T follicular helper cell (primary cell): ENCODE measurements at regions not wholly inside any gene's neighbourhood (a gene's known extent, or its start where the extent isn't known, plus 50 kb on each side); places are given as distances from the start of the nearest gene placed in this dataset.
"Not testable (repeated sequence)": the region's sequence is repeated elsewhere in the genome, so short reads cannot be mapped to it uniquely, and the experiment has no call there.

Experiments
- DNase-seq: peaks from one replicate; pipeline ENCODE4 v3.0.0-alpha.2; 2020; ENCODE audit warnings: low read depth

DNA sequence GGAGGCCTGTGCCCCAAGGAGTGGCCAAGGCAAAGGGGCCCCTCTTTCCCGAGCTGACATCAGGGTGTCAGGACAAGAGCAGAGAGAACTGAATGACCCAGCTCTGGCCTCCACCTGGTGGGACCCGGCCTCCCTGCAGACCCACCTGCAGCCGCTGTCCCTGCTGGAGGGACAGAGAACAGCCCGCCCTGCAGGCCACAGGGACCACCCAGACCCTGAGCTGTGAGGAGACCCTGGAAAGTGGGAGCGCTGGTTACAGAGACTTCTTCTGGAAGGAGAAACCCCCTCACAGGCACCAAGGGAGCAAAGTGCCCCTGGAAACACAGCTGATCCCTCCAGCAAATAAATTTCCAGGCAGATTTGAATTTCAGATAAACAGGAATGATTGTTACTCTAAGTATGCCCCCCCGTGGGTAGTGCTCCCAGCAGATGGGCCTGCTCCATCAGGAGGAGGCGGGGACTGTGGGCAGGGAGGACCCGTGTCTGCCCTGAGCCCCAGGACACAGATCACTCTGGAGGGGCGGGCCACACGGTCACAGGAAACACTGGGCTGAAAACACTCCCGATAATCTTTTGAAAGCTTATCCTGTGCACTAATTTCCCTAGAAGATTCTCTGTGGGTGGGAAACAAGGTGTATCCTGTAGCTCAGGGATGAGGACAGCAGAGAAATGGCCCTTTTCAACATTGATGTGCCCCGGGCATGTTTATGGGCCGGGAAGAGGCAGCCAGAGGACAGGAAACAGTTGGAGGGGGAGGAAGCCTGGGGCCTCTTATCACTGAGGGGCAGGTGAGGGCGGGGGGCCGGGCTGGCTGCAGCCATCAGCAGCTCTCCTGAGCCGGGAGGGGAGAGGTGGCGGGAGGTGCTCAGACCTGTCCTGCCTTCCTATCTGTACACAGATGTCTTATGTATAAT is 276.0 kb downstream of the ADGRD1 start:
- DNase-seq: no peak

DNA sequence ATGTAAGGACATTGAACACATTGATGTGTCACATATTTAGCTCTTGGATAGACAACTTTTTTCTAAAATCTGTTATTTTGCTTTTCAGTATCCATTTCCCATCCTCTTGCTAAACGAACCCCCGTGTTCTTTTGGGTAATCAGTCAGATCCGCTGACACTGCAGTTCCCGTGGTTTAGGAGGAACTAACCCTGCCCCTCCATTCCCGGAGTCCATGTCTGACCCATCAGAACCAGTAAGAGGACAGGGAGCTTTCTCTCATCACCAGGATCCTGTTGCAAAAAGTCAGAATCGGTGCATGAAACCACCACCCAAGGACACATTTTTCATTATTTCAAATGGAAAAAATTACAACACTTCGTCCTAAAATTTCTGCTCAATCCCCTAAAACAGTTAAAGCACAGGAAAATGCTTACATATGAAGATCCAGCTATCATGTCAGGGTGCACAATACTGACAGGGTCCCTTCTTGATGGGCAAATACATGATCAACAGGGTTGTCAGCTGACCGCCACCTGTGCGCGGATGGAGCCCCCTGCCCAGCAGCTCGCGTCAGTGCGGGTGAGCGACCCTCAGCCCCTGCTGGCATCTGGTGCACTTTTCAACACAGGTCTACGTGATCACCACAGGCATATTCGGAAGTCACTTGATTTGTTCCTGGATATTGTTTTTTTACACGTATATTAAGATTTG is 276.8 kb downstream of the ADGRD1 start:
- no peak for DNase-seq

DNA sequence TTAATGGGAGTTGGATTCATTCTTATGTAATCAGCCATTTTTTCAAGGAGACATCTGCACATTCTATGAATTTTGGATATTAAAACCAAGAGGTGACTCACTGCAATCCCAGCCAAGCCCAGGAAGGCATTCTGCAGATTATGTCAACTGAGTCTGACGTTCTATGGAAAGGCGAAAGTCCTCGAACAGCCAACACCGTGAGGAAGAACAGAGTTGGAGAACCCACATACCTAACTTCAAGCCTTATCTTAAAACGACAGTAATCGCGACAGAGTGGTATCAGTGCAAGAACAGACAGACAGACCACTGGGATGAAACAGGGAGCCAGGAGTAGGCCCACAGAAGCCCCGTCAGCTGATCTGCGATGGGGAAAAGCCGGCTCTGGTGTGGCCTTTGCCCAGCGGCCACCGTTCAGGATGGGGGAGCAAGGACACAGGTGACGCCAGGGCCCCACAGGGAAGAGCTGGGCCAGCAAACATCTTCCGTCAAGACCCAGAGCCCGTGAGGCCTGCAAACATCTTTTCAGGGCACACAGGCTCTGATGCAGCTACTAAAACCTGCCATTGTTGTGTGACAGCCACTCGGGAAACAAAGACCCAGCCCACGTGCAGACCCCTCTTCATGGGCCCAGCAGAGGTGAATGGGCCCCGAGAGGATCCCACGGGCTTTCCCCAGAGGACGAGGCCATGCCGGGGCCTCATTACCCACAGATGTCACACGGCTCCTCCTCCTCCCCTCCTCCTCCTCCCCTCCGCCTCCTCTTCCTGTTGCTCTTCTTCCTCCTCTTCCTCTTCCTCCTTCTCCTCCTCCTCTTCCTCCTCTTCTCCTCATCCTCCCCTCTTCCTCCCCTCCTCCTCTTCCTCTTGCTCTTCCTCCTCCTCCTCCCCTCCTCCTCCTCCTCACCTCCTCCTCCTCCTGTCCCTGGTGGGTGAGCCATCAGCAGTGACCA is 277.6 kb downstream of the ADGRD1 start:
- no peak for DNase-seq

DNA sequence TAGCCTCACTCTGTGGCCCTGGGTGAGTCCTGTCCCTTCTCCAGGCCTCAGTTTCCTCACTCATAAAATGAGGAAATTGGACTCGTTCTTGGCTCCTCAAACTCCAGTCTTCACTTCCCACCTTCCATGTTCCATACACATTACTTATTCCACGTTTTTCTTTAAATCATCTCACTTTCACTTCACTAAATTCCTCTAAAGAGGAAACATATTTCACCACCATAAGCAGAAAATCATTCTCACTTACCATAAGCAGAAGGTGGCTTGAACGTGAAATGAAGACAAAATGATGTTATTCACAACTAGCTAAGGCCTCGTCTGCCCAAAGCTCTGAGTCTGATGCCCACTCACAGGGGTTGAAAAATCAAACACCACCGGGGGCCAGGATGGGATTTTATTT is 278.3 kb downstream of the ADGRD1 start:
- no peak for DNase-seq

DNA sequence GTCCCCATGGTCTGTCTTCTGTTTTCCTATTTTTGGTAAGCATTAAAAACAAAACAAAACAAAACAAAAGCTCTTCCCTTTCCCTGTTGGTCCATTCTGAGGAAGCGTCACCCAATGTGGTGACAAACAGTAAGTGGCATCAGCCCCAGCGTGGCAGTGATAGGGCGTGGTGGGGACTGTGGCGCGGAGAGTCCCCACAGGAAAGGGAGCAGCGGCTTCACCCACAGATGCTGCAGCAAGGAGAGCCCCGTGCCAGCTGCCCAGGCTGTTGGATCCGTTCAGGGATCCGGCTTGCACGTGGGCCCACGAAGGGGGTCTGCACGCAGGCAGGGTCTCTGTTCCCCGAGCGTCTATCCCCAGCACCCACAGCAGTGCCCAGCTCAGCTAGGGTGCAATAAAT is 279.2 kb downstream of the ADGRD1 start:
- DNase-seq: not testable (repeated sequence)

DNA sequence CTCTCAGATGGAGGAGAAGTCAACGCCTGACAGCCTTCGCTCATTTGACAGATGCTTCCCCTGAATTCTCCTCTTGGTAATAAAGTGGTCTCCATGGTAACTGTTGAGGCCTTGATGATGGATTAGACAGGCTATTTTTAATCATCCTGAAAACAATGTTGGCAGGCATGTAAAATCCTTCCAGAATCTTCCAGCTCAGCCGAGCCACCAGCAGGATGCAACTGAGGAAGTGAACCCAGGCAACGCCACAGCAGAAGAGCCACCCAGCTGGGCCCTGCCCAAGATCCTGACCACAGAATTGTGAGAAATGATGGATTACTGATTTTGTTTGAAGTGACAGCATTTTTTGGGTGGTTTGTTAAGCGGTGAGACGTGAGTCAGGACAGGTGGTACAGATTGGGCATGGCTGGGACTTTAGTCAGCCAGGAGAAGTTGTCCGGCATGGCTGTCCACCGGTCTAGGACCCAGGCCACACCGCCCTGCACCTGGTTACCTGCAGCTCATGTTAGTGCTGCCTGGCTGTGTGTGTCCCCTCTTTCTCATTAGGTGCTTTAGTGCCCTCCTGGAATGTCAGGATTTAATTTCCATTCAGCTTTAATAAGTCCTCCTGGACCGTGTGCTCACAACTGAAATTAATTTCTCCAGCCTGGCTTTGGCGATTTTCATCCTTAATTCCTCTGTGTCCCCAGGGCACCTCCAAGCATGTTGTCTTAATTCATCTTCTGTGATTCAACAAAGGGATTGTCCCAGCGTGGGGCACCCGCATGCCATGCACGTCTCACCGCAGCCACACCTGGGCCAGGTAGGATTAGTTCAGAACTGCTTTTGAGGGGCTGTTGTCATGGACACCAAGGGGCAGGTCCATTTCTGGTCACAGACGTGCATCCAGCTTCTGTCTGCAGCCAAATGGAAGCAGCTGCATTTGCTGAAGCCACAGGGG is 280.4 kb downstream of the ADGRD1 start:
- not testable (repeated sequence) for DNase-seq

DNA sequence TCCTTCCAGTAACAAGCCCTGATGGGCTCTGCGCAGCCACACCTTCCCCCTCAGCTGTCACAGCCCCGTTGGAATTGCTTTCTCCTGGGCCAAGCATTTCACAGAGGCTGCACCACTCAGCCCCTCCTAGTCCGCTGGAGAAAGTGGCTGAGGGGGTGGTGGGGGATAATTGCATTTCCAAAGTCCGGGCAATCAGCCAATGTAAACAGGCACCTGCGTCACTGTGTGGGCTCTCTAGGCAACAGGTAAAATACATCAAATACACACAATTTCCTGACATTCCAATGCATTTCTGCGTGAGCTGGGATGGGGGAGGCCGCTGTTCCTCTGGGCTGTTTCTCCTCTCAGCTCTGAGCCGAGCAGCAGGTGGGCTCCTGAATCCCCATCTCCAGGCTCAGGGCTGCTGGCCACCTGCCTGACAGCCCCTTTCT is 281.1 kb downstream of the ADGRD1 start:
- DNase-seq: not testable (repeated sequence)

DNA sequence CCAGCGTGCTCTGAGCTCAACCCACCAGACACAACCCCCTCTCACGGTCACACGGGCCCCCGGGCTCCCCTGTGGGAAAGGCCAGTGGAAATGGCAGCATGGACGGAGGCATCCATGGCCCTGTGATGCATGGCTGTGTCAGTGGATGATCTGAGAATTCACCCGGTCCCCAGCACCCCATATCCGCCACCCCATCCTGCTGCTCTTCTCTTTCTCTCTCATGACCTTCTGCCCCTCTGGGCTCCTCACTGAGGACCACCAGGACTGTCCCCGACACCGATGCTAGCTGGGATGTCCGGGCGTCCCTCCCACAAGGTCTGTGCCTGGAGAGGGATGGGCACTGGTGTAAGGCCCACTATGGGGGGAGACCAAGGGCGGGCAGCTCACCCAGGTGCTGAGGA is 282.2 kb downstream of the ADGRD1 start:
- no peak for DNase-seq

DNA sequence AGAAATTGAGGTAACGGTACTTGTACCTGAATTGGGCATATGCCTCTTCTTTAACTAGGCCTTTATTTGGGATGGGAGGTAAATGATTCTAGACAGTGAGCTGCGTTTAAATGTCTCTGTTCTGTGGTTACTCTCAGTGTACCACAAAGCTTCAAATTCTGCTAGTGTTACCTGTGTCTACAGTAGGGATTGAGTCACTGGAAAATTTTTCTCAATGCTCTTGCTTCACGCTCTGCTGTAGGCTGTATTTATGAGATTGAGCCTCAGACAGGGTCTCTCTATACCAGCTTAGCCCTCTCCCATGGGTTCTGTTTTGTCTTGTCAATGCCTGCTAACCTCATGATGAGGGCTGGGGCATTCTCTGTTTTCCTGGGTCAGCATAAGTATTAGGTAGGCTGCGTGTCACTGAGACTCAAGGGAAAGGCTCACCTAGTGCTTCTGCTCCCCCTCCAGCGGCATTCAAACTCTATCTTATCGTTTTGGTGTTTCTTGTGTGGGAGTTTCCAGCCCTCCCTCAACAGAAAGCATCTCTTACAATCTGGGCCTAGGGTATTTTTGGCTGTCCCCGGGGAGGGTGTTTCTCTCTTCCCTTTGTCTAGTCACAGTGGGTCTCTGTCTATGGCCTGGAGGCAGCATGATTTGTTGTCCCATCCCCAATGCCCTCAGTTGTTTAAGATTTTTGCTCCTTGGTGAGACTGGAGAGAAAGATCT is 285.8 kb downstream of the ADGRD1 start:
- DNase-seq: no peak

DNA sequence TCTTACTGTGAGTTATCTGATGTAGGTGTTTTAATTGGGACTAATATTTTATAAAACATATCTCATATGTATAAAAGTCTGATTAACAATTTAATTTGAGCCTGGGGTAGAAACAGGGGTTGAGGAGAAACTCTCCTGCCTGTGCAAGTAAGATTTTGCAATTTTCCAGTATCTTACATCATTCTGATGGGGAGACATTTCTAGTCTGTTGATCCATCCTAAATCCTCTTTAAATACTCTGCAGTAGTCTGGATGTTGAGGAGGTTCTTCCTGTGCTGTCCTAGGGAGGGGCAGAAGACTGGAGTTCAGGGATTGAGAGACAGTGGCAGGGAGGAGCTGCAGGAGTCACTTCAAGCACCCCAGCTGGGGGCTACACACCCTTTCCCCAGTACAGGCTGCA is 287.8 kb downstream of the ADGRD1 start:
- DNase-seq: no peak

DNA sequence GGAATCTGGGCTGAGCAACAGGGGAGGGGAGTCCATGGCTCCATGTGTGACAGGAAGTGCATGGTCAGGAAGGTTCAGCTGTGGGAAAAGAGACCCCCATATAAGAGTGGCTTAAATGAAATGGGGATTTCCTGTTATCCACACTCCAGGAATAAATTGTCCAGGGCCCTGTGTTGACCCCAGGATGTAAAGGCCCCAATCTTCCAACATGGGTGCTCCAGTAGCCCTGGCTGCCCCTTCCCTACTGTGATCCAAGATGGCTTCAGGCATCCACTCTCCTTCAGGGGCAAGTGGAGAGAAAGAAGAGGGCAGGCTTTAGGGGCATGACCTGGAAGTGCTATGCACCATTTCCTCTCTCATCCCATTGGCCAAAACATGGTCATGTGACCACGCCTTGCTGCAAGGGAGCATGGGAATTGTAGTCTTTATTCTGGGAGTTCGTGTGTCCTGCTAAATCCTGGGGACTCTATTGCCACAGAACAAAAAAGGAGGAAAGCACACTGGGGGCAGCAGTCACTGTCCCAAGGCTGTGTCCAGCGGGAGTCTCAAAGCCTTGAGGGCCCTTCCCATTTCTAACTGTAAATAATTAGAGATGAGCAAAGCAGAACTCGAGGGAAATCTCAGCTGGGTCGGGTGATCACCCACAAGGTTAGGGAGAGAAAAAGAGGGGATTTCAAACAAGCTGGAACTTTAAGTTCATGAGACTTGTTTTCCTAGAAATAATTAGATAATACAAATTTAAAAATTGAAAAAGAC is 289.2 kb downstream of the ADGRD1 start:
- no peak for DNase-seq

DNA sequence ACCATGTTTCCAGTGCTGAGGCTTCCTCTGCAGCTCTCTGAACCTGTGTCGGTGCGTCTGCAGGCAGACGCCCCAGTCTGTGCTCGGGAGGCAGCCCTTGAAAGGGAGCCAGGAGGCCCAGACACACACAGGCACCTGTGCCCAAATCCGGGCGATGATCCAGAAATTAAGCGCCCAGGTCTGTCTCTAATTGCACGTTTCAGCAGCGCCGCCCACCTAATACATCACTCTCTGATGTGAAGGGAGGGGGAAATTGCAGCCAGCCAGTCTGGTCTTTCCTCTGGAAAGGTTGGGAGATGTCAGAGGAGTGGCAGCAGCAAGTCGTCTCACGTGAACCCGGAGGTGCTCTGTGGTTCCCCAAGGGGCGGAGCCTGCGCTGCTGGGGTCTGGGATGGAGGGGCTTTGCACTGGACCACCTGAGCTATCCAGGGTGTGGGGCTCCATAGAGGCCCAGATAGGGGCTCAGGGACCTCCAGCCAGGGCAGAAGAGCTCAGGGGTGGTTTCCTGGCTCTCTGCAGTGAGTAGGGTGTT is 290.5 kb downstream of the ADGRD1 start:
- DNase-seq: not testable (repeated sequence)

DNA sequence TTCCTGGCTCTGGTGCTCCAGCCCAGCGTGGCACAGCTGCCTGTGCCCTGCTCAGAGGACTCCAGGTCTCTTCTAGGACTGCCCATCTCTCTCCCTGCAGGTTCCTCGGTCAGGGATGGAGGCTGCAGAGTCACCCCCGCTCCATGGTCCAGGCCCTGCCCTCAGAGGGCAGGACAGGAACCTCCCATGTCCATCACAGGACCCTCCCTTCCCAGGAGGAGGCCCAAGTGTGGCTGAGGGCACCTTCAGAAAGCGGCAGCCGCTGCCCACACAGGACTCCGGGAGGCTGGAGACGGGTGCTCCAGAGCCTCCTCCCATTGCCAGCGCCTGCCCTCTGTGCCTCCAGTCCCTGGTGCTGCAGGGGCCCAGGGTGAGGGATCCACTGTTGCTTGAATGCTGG is 291.5 kb downstream of the ADGRD1 start:
- not testable (repeated sequence) for DNase-seq

DNA sequence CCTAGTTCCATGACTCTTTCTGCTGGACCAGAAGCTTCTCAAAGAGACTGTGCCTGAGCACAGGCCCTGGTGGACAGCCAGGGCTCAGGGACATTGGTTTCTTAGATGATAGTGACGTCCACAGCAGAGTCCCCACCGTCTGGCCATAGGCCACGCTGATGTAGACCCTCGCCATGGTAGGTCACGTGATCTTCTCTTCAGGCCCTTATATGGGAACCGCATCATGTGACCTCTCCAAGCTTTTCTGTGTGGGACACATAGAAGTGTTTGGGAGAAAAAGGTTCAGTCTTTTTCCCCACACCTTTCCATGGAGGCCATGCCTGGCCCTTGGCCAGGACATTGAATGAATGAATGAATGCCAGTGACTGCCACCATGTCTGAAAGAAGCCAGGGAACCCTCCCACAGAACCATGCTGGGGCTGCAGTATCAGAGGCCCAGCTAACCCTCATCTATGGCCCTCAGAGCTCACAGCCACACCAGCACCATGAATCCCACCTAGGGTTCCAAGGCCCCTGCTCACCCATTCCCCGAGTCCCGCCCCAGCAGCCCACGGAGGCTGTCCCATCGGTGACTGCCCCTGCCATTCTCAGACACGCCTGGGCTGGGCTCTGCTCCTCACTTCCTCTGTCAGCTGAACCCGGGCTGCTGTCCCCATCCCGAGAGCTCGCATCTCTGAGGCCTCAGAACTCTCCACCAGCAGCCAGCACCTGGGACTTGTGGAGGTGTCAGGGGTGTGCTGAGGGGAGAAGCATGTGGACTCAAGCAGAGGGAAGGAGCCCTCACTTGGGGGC is 292.1 kb downstream of the ADGRD1 start:
- DNase-seq: no peak

DNA sequence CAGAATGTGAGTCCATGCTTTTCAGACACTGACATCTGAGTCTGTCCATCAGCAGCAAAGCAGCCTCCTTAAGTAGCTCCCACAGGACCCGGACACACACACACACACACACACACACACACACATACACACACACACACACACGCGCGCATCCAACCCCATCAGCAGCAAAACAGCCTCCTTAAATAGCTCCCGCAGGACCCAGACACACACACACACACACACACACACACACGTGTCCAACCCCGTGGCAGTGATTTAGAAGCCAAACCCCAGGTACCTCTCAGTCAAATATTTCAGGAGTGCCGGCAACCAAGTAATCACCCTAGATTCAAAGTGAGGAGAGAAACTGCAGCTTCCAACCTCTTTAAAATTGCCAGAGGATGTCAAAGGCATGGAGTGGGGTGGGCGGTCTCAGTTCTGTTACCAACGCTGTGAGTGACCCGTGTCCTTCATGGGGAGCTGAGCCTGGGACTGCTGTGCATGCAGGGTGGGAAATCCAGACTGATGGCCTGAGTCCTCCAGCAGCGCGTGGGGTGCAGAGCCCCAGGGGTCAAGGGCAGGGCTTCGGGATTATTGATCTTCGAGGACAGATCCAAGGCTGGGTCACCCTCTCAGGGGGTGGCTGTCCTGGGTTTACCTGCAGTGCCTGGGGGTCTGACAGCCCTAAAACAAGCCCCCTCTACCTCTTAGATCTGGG is 293.5 kb downstream of the ADGRD1 start:
- DNase-seq: not testable (repeated sequence)

DNA sequence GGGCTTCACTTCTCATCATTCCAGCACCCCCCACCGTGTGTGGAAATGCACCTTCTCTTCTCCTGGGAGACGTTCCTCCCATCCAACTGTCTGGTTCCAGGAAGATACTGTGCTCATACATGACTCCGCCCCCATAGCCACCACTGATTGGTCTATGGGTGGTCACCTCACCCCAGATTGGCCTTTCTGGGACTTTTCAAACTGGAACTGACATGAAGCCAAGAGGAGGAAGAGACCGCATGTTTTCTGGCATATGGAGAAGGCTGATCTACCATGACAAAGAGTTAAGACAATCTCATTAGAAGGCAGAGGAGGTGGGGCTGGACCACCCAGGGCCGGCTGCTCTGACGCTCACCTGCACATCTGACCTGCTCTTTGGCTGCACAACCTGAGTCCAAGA is 294.2 kb downstream of the ADGRD1 start:
- not testable (repeated sequence) for DNase-seq

DNA sequence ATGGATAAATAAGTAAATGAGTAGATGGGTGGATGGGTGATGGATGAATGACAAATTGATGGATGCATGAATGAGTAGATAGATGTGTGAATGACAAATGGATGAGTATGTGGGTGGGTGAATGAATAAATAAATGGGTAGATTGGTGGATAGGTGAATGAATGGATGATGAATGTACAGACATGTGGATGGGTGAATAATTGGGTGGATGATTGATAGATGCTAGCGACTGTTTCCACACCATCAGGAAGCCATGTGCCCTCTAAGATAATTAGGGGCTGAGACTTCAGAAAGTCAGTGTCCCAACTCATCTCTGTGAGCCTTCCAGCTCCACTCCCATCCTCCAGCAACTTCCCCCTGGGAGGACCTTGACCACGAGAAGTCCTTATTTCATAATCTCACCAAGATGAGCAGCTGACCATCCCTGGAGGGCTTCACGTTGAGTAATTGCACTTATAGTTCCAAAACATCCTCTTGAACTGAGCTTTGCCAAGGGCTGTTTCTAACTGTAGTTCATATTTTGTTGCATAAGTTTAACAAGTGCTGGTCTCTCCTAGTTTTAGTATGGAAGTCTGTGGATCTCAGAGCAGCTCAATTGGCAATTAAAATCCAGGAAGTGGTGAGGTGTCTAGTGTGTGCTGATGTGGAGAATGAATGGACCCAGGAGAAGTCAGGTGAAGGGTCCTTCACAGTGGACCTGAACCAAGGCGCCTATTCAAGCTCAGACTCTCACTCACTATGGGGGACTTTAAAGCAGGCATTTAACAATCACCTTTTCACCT is 295.7 kb downstream of the ADGRD1 start:
- DNase-seq: no peak
